ENCODE measurements at regions not wholly inside any gene's neighbourhood (a gene's known extent, or its start where the extent isn't known, plus 50 kb on each side); places are given as distances from the start of the nearest gene placed in this dataset.

DNA sequence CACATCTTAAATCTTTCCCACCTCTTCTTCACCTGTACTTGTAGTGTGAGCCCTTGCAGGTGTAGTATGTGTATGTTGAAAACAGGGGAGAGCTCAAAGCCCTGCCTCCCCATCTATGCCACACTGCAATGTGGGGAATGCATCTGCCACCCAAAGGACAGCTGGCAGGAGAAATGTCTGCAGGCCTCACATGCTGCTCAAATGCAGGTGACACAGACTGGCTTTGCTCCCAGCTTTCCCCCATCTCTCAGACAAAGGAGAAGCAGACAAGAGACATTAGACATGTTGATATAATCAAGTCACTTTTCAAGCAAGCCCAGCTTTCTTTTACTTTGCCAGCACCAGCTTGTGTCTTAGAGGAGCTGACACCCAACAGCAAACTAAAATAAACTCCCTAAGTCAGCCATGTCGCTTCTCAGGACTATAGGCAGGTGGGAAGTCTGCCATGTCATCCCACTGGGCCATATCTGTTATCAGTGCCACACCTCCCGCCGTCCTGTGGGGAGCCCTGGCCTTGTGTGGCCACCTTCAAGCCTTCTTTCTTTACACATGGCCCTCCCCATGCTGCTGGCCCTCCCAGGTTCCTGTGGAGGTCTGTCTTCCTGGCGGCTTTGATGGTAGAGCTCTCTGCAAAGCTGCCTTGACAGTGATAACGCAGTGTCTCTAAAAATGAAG is 102.1 kb downstream of the CXCL12 start:
- no peaks in the 10 kb centered on the region for H3K4me1 Mint-ChIP-seq (ENCODE audit: low read depth, unreplicated experiment)
- H3K36me3 Mint-ChIP-seq (ENCODE audit: insufficient read depth, unreplicated experiment): no peaks in the 10 kb centered on the region
- no peaks in the 10 kb centered on the region for H3K9me3 Mint-ChIP-seq (ENCODE audit: unreplicated experiment)
- Histone ChIP-seq H3K4me1 (no peaks in the 10 kb centered on the region), H3K4me3 (ENCODE audit: low read depth, low read length) (no peak overlapping the region), H3K36me3 (ENCODE audit: control insufficient read depth, insufficient read depth, low read length) (no peaks in the 10 kb centered on the region), H3K9me3 (no peaks in the 10 kb centered on the region), H3K27me3 (replicated peaks; ENCODE audit: control insufficient read depth, insufficient read depth, low read length) (no peaks in the 10 kb centered on the region)
- ChIA-PET CTCF (no interaction called here), POLR2A (no interaction called here)
- TF ChIP-seq, protein P1, sequence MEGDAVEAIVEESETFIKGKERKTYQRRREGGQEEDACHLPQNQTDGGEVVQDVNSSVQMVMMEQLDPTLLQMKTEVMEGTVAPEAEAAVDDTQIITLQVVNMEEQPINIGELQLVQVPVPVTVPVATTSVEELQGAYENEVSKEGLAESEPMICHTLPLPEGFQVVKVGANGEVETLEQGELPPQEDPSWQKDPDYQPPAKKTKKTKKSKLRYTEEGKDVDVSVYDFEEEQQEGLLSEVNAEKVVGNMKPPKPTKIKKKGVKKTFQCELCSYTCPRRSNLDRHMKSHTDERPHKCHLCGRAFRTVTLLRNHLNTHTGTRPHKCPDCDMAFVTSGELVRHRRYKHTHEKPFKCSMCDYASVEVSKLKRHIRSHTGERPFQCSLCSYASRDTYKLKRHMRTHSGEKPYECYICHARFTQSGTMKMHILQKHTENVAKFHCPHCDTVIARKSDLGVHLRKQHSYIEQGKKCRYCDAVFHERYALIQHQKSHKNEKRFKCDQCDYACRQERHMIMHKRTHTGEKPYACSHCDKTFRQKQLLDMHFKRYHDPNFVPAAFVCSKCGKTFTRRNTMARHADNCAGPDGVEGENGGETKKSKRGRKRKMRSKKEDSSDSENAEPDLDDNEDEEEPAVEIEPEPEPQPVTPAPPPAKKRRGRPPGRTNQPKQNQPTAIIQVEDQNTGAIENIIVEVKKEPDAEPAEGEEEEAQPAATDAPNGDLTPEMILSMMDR (IDR thresholded peaks at IDR 0.05; ENCODE audit: insufficient read depth in 1 of 2, low read depth in 1 of 2, low read length in 1 of 2, severe bottlenecking in 1 of 2, unreplicated experiment in 1 of 2): no peak
- intact Hi-C loops (cut with micrococcal nuclease; ENCODE audit: unreplicated experiment): no loop called here
- no peak overlapping the region for H3K27ac Mint-ChIP-seq (ENCODE audit: unreplicated experiment)
- no peak overlapping the region for H3K4me3 Mint-ChIP-seq (ENCODE audit: unreplicated experiment)
- H3K27me3 Mint-ChIP-seq (ENCODE audit: insufficient read depth, unreplicated experiment): peaks cover 11% of the 10 kb centered on the region
- DNase-seq: no peak
- no TSS peak for BruUV-seq (replicated peaks)

DNA sequence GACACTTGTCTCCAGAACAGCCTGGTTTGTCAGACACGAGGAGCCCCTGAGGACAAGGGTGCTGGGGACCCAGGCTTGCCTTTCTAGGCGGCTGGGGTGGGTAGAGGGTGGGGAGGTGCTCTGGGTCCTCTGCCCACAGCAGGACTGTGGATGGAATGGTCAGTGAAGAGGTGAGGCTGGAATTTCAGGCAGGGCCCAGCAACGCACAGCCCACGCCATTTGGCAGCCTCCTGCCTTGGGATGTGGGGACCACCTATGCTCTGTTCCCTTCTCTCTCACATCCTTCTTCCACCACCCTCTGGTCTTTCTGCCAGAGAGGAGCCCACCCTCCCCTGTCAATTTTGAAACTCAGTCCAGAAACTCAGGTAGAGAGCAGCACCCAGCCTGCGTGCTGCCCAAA is 103.2 kb downstream of the CXCL12 start:
- POLR2A ChIA-PET: no interaction called here
- no TSS peak for BruUV-seq (replicated peaks)
- no peak for DNase-seq

DNA sequence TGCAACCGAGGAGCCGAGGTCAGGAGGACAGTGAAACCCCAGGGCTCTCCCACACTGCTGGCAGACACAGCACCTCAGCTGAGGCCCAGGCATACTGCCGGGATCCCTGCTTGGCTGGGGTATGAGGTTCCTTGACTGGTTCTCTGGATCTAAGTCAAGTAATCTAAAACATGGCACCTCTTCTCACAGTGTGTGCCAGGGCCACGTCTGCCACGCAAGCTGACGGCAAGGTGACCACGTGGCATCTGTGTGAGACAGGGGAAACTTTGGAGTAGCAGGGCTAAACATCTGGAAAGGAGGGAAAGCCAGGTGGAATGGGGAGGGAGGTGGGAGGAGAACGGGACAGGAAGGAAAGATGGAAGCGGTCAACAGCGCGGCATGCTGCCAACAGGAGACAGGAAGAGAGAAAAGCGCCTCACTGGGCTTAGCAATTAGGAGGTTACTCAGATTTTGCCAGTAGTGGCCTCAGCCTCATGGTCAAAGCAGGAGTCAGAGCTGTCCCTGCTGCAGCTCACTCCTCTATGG is 103.7 kb downstream of the CXCL12 start:
- Histone ChIP-seq H3K4me1 (no peaks in the 10 kb centered on the region), H3K9me3 (no peaks in the 10 kb centered on the region), H3K4me3 (ENCODE audit: low read depth, low read length) (no peak overlapping the region), H3K36me3 (ENCODE audit: control insufficient read depth, insufficient read depth, low read length) (no peaks in the 10 kb centered on the region), H3K27me3 (replicated peaks; ENCODE audit: control insufficient read depth, insufficient read depth, low read length) (no peaks in the 10 kb centered on the region)
- TF ChIP-seq, protein P1 (IDR thresholded peaks at IDR 0.05; ENCODE audit: insufficient read depth in 1 of 2, low read depth in 1 of 2, low read length in 1 of 2, severe bottlenecking in 1 of 2, unreplicated experiment in 1 of 2): no peak
- no peak overlapping the region for H3K4me3 Mint-ChIP-seq (ENCODE audit: unreplicated experiment)
- no peak for DNase-seq
- H3K4me1 Mint-ChIP-seq (ENCODE audit: low read depth, unreplicated experiment): no peaks in the 10 kb centered on the region
- ChIA-PET POLR2A (no interaction called here), CTCF (no interaction called here)
- BruUV-seq (replicated peaks): no TSS peak
- H3K36me3 Mint-ChIP-seq (ENCODE audit: insufficient read depth, unreplicated experiment): no peaks in the 10 kb centered on the region
- peaks cover 11% of the 10 kb centered on the region for H3K27me3 Mint-ChIP-seq (ENCODE audit: insufficient read depth, unreplicated experiment)
- H3K9me3 Mint-ChIP-seq (ENCODE audit: unreplicated experiment): peaks cover 7% of the 10 kb centered on the region
- no peak overlapping the region for H3K27ac Mint-ChIP-seq (ENCODE audit: unreplicated experiment)
- intact Hi-C loops (cut with micrococcal nuclease; ENCODE audit: unreplicated experiment): no loop called here

More for the DNA sequence above, 103.2 kb downstream of the CXCL12 start:
- Histone ChIP-seq H3K4me1 (no peaks in the 10 kb centered on the region), H3K27me3 (replicated peaks; ENCODE audit: control insufficient read depth, insufficient read depth, low read length) (no peaks in the 10 kb centered on the region), H3K36me3 (ENCODE audit: control insufficient read depth, insufficient read depth, low read length) (no peaks in the 10 kb centered on the region), H3K9me3 (no peaks in the 10 kb centered on the region), H3K4me3 (ENCODE audit: low read depth, low read length) (no peak overlapping the region)
- intact Hi-C loops (cut with micrococcal nuclease; ENCODE audit: unreplicated experiment): no loop called here
- Mint-ChIP-seq H3K4me3 (ENCODE audit: unreplicated experiment) (no peak overlapping the region), H3K9me3 (ENCODE audit: unreplicated experiment) (peaks cover 2% of the 10 kb centered on the region), H3K36me3 (ENCODE audit: insufficient read depth, unreplicated experiment) (no peaks in the 10 kb centered on the region), H3K27me3 (ENCODE audit: insufficient read depth, unreplicated experiment) (peaks cover 11% of the 10 kb centered on the region), H3K4me1 (ENCODE audit: low read depth, unreplicated experiment) (no peaks in the 10 kb centered on the region), H3K27ac (ENCODE audit: unreplicated experiment) (no peak overlapping the region)
- CTCF ChIA-PET: no interaction called here
- TF ChIP-seq, protein P1 (IDR thresholded peaks at IDR 0.05; ENCODE audit: insufficient read depth in 1 of 2, low read depth in 1 of 2, low read length in 1 of 2, severe bottlenecking in 1 of 2, unreplicated experiment in 1 of 2): no peak
